ENCODE measurements at regions not wholly inside any gene's neighbourhood (a gene's known extent, or its start where the extent isn't known, plus 50 kb on each side); places are given as distances from the start of the nearest gene placed in this dataset.

DNA sequence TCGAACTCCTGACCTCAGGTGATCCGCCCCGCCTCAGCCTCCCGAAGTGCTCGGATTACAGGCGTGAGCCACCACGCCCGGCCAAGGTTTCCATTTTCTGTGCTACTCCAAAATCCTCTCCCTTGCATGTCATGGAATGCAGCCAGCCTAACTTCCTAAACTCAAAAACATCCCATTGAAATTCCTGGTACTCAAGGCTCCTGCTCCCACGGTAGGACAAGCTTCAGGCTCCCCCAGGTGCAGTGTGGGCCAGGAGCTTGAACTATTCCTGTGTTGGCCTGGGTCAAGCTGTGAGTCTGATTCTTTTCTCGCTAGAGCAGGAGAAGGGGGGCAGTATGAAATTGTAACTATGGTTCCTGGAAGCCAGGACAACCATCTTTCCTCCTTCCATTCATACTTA is 97.1 kb downstream of the RPL27A start:
- Histone ChIP-seq H3K9ac (ENCODE audit: low read depth in 1 of 2, low read length in 2 of 2) (no peak overlapping the region), H3K27me3 (ENCODE audit: control insufficient read depth in 2 of 2, insufficient read depth in 2 of 2, low read length in 2 of 2) (no peaks in the 10 kb centered on the region), H3K27ac (ENCODE audit: low read depth in 2 of 2, low read length in 2 of 2) (no peak overlapping the region), H3K9me3 (ENCODE audit: control insufficient read depth in 2 of 2, low read length in 2 of 2) (no peaks in the 10 kb centered on the region), H3K4me3 (ENCODE audit: low read length in 2 of 2) (no peak overlapping the region), H3K36me3 (ENCODE audit: control insufficient read depth in 2 of 2, insufficient read depth in 2 of 2, low read length in 2 of 2) (peaks cover 0 to 4% of the 10 kb centered on the region in 2 donors), H3K4me1 (ENCODE audit: control insufficient read depth in 2 of 2, insufficient read depth in 2 of 2, low read length in 2 of 2) (peaks cover 0 to 20% of the 10 kb centered on the region in 2 donors)

GRCh38 chr11:8784954-8785353 is 102.4 kb downstream of the RPL27A start:
- no peaks in the 10 kb centered on the region for H3K36me3 ChIP-seq (ENCODE audit: control insufficient read depth in 2 of 2, insufficient read depth in 2 of 2, low read length in 2 of 2)
- no peaks in the 10 kb centered on the region for H3K27me3 ChIP-seq (ENCODE audit: control insufficient read depth in 2 of 2, insufficient read depth in 2 of 2, low read length in 2 of 2)
- no peak overlapping the region for H3K9ac ChIP-seq (ENCODE audit: low read depth in 1 of 2, low read length in 2 of 2)
- peaks cover 11 to 15% of the 10 kb centered on the region in 2 donors for H3K4me1 ChIP-seq (ENCODE audit: control insufficient read depth in 2 of 2, insufficient read depth in 2 of 2, low read length in 2 of 2)
- H3K4me3 ChIP-seq (ENCODE audit: low read length in 2 of 2): no peak overlapping the region
- H3K27ac ChIP-seq (ENCODE audit: low read depth in 2 of 2, low read length in 2 of 2): no peak overlapping the region
- H3K9me3 ChIP-seq (ENCODE audit: control insufficient read depth in 2 of 2, low read length in 2 of 2): no peaks in the 10 kb centered on the region

- no peak overlapping the region for H3K9ac ChIP-seq (ENCODE audit: low read depth in 1 of 2, low read length in 2 of 2)
- H3K36me3 ChIP-seq (ENCODE audit: control insufficient read depth in 2 of 2, insufficient read depth in 2 of 2, low read length in 2 of 2): no peaks in the 10 kb centered on the region
- H3K4me3 ChIP-seq (ENCODE audit: low read length in 2 of 2): no peak overlapping the region
- H3K9me3 ChIP-seq (ENCODE audit: control insufficient read depth in 2 of 2, low read length in 2 of 2): no peaks in the 10 kb centered on the region
- H3K27ac ChIP-seq (ENCODE audit: low read depth in 2 of 2, low read length in 2 of 2): no peak overlapping the region
- H3K27me3 ChIP-seq (ENCODE audit: control insufficient read depth in 2 of 2, insufficient read depth in 2 of 2, low read length in 2 of 2): no peaks in the 10 kb centered on the region
- H3K4me1 ChIP-seq (ENCODE audit: control insufficient read depth in 2 of 2, insufficient read depth in 2 of 2, low read length in 2 of 2): peaks cover 16 to 17% of the 10 kb centered on the region in 2 donors
Measured at GRCh38 chr11:8785457-8785856, 102.9 kb downstream of the RPL27A start.

DNA sequence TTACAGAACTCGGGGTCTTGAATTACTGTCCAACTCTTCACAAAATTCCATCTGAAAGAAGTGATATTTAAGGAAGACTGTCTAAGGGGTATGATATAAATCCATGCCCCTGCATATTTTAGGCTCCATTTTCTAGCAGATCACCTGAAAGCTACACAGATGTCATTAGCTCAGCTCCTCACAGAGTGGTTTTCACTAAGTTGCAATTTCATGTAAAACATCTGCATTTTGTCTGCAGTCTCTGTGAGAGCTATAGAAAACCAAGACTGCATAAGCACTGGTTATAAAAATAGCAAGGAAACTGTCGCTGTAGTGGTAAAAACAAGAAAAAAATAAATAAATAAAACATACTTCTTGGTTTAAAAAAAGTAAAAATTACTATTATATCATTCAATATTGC is 103.4 kb downstream of the RPL27A start:
- H3K27ac ChIP-seq (ENCODE audit: low read depth in 2 of 2, low read length in 2 of 2): no peak overlapping the region
- H3K4me1 ChIP-seq (ENCODE audit: control insufficient read depth in 2 of 2, insufficient read depth in 2 of 2, low read length in 2 of 2): peaks cover 17 to 22% of the 10 kb centered on the region in 2 donors
- H3K4me3 ChIP-seq (ENCODE audit: low read length in 2 of 2): no peak overlapping the region
- no peaks in the 10 kb centered on the region for H3K27me3 ChIP-seq (ENCODE audit: control insufficient read depth in 2 of 2, insufficient read depth in 2 of 2, low read length in 2 of 2)
- H3K9me3 ChIP-seq (ENCODE audit: control insufficient read depth in 2 of 2, low read length in 2 of 2): no peaks in the 10 kb centered on the region
- H3K36me3 ChIP-seq (ENCODE audit: control insufficient read depth in 2 of 2, insufficient read depth in 2 of 2, low read length in 2 of 2): no peaks in the 10 kb centered on the region
- no peak overlapping the region for H3K9ac ChIP-seq (ENCODE audit: low read depth in 1 of 2, low read length in 2 of 2)

- H3K27me3 ChIP-seq (ENCODE audit: control insufficient read depth in 2 of 2, insufficient read depth in 2 of 2, low read length in 2 of 2): no peaks in the 10 kb centered on the region
- H3K27ac ChIP-seq (ENCODE audit: low read depth in 2 of 2, low read length in 2 of 2): peak overlapping the region; percentile 64 to 77
- no peaks in the 10 kb centered on the region for H3K36me3 ChIP-seq (ENCODE audit: control insufficient read depth in 2 of 2, insufficient read depth in 2 of 2, low read length in 2 of 2)
- peaks cover 17 to 24% of the 10 kb centered on the region in 2 donors for H3K4me1 ChIP-seq (ENCODE audit: control insufficient read depth in 2 of 2, insufficient read depth in 2 of 2, low read length in 2 of 2)
- H3K9me3 ChIP-seq (ENCODE audit: control insufficient read depth in 2 of 2, low read length in 2 of 2): no peaks in the 10 kb centered on the region
- no peak overlapping the region for H3K4me3 ChIP-seq (ENCODE audit: low read length in 2 of 2)
- peak overlapping the region; percentile 3 to 37 for H3K9ac ChIP-seq (ENCODE audit: low read depth in 1 of 2, low read length in 2 of 2)
Measured at GRCh38 chr11:8786933-8787332, 104.3 kb downstream of the RPL27A start.

- H3K9me3 ChIP-seq (ENCODE audit: control insufficient read depth in 2 of 2, low read length in 2 of 2): no peaks in the 10 kb centered on the region
- H3K4me1 ChIP-seq (ENCODE audit: control insufficient read depth in 2 of 2, insufficient read depth in 2 of 2, low read length in 2 of 2): peaks cover 17 to 24% of the 10 kb centered on the region in 2 donors
- H3K9ac ChIP-seq (ENCODE audit: low read depth in 1 of 2, low read length in 2 of 2): peak overlapping the region; percentile 3 to 37
- H3K27me3 ChIP-seq (ENCODE audit: control insufficient read depth in 2 of 2, insufficient read depth in 2 of 2, low read length in 2 of 2): no peaks in the 10 kb centered on the region
- no peak overlapping the region for H3K4me3 ChIP-seq (ENCODE audit: low read length in 2 of 2)
- H3K36me3 ChIP-seq (ENCODE audit: control insufficient read depth in 2 of 2, insufficient read depth in 2 of 2, low read length in 2 of 2): no peaks in the 10 kb centered on the region
- H3K27ac ChIP-seq (ENCODE audit: low read depth in 2 of 2, low read length in 2 of 2): peak overlapping the region; percentile 64 to 77
Measured at GRCh38 chr11:8787372-8787771, 104.8 kb downstream of the RPL27A start.

DNA sequence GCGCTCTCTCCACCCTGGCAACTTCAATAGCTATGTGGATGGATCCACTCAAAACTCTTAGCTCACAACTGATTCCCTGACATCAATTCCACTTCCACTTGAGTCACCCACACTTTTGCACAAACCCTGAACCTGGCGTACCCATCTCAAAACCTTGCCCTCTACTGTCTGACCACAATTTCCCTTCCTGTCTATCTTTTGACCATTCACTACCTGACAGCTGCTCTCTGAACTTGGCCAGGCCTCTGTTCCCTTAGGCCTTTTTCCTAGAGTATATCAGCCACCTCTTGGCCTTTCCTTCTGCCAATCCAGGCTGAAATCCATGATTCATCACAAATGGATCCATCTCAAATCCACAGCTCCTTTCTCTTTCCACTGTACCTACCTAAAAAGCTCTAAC is 106.0 kb downstream of the RPL27A start:
- no peak overlapping the region for H3K9ac ChIP-seq (ENCODE audit: low read depth in 1 of 2, low read length in 2 of 2)
- no peak overlapping the region for H3K4me3 ChIP-seq (ENCODE audit: low read length in 2 of 2)
- H3K9me3 ChIP-seq (ENCODE audit: control insufficient read depth in 2 of 2, low read length in 2 of 2): no peaks in the 10 kb centered on the region
- H3K36me3 ChIP-seq (ENCODE audit: control insufficient read depth in 2 of 2, insufficient read depth in 2 of 2, low read length in 2 of 2): no peaks in the 10 kb centered on the region
- H3K27ac ChIP-seq (ENCODE audit: low read depth in 2 of 2, low read length in 2 of 2): peak overlapping the region in 1 of 2 donors; percentile 77
- H3K27me3 ChIP-seq (ENCODE audit: control insufficient read depth in 2 of 2, insufficient read depth in 2 of 2, low read length in 2 of 2): no peaks in the 10 kb centered on the region
- peaks cover 17 to 26% of the 10 kb centered on the region in 2 donors for H3K4me1 ChIP-seq (ENCODE audit: control insufficient read depth in 2 of 2, insufficient read depth in 2 of 2, low read length in 2 of 2)

DNA sequence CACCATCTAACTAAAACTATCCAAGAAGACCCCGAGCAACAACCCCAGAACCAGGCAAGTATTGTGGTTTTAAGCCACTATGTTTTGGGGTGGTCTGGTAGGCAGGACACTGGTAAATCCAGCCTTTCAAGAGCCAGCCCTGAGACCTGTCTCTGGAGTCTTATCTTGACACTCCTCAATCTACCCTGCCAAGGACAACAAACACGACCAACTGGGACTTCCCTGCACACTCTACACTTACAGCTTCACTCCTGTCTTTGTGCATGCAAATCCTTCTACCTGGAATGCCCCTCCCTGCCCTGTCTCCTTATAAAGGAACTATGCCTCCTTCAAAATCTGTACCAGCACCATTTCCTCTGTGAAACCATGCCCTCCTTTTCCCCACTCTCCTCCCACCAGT is 107.3 kb downstream of the RPL27A start:
- Histone ChIP-seq H3K27me3 (ENCODE audit: control insufficient read depth in 2 of 2, insufficient read depth in 2 of 2, low read length in 2 of 2) (no peaks in the 10 kb centered on the region), H3K4me1 (ENCODE audit: control insufficient read depth in 2 of 2, insufficient read depth in 2 of 2, low read length in 2 of 2) (peaks cover 26 to 36% of the 10 kb centered on the region in 2 donors), H3K9me3 (ENCODE audit: control insufficient read depth in 2 of 2, low read length in 2 of 2) (no peaks in the 10 kb centered on the region), H3K27ac (ENCODE audit: low read depth in 2 of 2, low read length in 2 of 2) (peak overlapping the region; percentile 49 to 59), H3K4me3 (ENCODE audit: low read length in 2 of 2) (no peak overlapping the region), H3K36me3 (ENCODE audit: control insufficient read depth in 2 of 2, insufficient read depth in 2 of 2, low read length in 2 of 2) (no peaks in the 10 kb centered on the region), H3K9ac (ENCODE audit: low read depth in 1 of 2, low read length in 2 of 2) (peak overlapping the region in 1 of 2 donors; percentile 1)

GRCh38 chr11:8790968-8791367 is 108.4 kb downstream of the RPL27A start:
- Histone ChIP-seq H3K27me3 (ENCODE audit: control insufficient read depth in 2 of 2, insufficient read depth in 2 of 2, low read length in 2 of 2) (no peaks in the 10 kb centered on the region), H3K9me3 (ENCODE audit: control insufficient read depth in 2 of 2, low read length in 2 of 2) (no peaks in the 10 kb centered on the region), H3K36me3 (ENCODE audit: control insufficient read depth in 2 of 2, insufficient read depth in 2 of 2, low read length in 2 of 2) (no peaks in the 10 kb centered on the region), H3K9ac (ENCODE audit: low read depth in 1 of 2, low read length in 2 of 2) (peak overlapping the region in 1 of 2 donors; percentile 21), H3K4me1 (ENCODE audit: control insufficient read depth in 2 of 2, insufficient read depth in 2 of 2, low read length in 2 of 2) (peaks cover 31 to 38% of the 10 kb centered on the region in 2 donors), H3K4me3 (ENCODE audit: low read length in 2 of 2) (no peak overlapping the region), H3K27ac (ENCODE audit: low read depth in 2 of 2, low read length in 2 of 2) (peak overlapping the region; percentile 49 to 59)

DNA sequence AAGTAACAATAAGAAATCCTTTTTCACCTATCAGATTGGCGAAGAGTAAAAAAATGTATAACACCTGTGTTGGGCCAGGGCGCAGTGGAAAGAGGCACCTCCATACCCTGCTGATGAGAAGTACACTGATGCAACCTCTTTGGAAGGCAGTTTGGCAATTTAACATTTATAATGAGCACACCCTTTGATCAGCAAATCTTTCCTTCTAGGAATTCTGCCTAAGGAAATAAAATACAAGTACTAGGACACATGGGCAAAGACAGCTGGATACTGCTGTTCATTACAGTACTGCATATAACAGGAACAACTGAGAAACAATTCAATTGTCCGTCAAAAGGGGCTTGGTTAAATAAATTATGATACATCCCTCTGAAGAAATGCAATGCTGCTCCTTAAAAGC is 110.1 kb downstream of the RPL27A start:
- Histone ChIP-seq H3K4me3 (ENCODE audit: low read length in 2 of 2) (no peak overlapping the region), H3K9ac (ENCODE audit: low read depth in 1 of 2, low read length in 2 of 2) (peak overlapping the region in 1 of 2 donors; percentile 25), H3K4me1 (ENCODE audit: control insufficient read depth in 2 of 2, insufficient read depth in 2 of 2, low read length in 2 of 2) (peaks cover 20 to 26% of the 10 kb centered on the region in 2 donors), H3K27ac (ENCODE audit: low read depth in 2 of 2, low read length in 2 of 2) (peak overlapping the region in 1 of 2 donors; percentile 37), H3K27me3 (ENCODE audit: control insufficient read depth in 2 of 2, insufficient read depth in 2 of 2, low read length in 2 of 2) (no peaks in the 10 kb centered on the region), H3K36me3 (ENCODE audit: control insufficient read depth in 2 of 2, insufficient read depth in 2 of 2, low read length in 2 of 2) (no peaks in the 10 kb centered on the region), H3K9me3 (ENCODE audit: control insufficient read depth in 2 of 2, low read length in 2 of 2) (no peaks in the 10 kb centered on the region)
